ENCODE measurements at regions not wholly inside any gene's neighbourhood (a gene's known extent, or its start where the extent isn't known, plus 50 kb on each side); places are given as distances from the start of the nearest gene placed in this dataset.
"Not testable (repeated sequence)": the region's sequence is repeated elsewhere in the genome, so short reads cannot be mapped to it uniquely, and the experiment has no call there.

DNA sequence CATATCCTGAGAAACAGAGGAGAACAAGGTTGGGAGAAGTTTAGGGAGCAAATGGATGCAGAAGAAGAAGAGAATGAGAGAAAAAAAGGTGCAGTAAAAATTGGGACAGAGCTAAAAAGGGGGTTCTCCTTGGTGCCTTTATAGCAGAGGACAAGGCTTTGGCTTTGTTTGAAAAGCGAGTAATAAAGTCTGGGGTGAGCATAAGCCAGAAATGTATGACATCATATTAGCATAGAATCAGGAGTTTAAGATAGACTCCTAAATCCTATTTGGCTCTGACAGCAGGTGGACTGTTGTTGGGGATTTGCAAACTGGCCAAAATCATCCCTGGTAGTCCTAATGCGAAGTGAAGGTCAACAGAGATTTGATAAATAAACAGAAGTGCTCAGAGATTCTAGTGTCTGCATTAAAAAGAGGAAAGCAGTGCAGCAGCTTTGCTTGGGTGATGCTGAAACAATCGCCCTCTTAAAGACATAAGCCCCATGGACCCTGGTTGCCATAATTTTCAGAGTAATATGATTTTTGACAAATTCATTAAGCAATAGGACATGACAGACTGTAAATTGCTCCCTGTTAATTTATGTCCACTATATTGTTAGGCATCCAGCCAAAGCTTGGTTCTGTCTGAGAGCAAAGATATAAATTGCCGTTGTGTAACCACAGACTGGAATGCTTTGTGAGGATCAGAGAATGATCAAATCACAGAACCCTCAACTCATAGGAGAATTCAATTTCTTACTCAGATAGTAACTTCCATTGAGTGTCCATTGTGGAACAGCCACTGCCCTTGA lies 385.0 kb upstream of the NFIA start:
- no peak for DNase-seq (ENCODE audit: extremely low read depth, low read depth)
- H3K4me3 ChIP-seq (replicated peaks; ENCODE audit: low read depth, low read length), result no peak overlapping the region
- TF ChIP-seq, protein P1, sequence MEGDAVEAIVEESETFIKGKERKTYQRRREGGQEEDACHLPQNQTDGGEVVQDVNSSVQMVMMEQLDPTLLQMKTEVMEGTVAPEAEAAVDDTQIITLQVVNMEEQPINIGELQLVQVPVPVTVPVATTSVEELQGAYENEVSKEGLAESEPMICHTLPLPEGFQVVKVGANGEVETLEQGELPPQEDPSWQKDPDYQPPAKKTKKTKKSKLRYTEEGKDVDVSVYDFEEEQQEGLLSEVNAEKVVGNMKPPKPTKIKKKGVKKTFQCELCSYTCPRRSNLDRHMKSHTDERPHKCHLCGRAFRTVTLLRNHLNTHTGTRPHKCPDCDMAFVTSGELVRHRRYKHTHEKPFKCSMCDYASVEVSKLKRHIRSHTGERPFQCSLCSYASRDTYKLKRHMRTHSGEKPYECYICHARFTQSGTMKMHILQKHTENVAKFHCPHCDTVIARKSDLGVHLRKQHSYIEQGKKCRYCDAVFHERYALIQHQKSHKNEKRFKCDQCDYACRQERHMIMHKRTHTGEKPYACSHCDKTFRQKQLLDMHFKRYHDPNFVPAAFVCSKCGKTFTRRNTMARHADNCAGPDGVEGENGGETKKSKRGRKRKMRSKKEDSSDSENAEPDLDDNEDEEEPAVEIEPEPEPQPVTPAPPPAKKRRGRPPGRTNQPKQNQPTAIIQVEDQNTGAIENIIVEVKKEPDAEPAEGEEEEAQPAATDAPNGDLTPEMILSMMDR (IDR thresholded peaks at IDR 0.05; ENCODE audit: low read depth, low read length, missing control alignments), result no peak

DNA sequence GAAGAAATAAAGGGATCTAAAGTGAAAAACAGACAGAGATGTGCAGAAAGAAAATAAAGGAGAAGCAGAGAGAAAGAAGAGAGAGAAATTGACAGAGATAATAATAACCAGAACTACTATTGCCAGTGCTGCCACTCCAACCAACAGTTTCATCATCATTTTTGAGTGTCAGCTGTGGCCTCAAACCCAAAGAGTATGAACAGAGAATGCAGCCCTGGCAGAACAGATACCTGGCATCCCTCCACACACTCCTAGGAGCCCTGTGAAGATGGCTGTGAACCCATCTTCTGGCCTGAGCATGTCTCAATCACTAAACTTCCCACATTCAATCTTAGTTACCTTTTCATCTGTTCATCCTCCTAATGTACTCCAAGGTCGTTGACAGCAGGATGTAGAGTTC lies 385.8 kb upstream of the NFIA start:
- TF ChIP-seq, protein P1 (IDR thresholded peaks at IDR 0.05; ENCODE audit: low read depth, low read length, missing control alignments), result no peak
- no peak for DNase-seq (ENCODE audit: extremely low read depth, low read depth)
- no peak overlapping the region for H3K4me3 ChIP-seq (replicated peaks; ENCODE audit: low read depth, low read length)

DNA sequence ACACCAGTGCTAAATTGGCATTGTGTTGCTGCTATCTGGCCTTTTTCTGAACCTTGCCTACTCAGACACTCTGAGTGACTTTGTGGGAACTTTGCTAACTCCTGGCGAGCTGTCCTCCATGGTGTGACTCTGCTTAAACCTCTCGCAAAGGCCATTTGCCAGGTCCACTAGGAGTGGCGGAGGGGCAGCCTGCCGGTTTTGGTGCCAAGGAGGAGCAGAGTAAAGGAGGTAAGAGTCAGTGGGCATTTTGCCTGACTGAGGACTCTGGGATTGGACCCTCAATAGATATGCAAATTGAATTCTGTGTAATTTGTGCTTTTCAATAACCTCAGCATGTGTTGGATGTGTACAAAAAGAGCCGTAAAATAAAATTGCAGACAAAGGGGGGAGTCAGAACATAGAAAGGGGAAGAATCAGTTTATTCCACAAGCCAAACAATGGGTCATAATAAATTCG lies 386.6 kb upstream of the NFIA start:
- no peak for DNase-seq (ENCODE audit: extremely low read depth, low read depth)
- H3K4me3 ChIP-seq (replicated peaks; ENCODE audit: low read depth, low read length), result no peak overlapping the region
- TF ChIP-seq, protein P1 (IDR thresholded peaks at IDR 0.05; ENCODE audit: low read depth, low read length, missing control alignments), result no peak

DNA sequence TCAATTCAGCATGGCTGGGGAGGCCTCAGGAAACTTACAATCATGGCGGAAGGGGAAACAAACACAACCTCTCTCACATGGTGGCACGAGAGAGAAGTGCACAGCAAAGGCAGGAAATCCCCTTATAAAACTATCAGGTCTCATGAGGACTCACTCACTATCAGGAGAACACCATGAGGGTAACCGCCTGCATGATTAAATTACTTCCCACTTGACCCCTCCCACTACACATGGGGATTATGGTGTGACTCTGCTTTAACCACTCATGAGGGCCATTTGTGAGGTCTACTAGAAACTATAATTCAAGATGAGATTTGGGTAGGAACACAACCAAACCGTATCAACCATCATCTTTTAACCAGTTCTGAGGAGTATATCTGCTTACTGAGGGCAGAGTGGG lies 387.4 kb upstream of the NFIA start:
- TF ChIP-seq, protein P1 (IDR thresholded peaks at IDR 0.05; ENCODE audit: low read depth, low read length, missing control alignments), result no peak
- DNase-seq (ENCODE audit: extremely low read depth, low read depth), result no peak
- no peak overlapping the region for H3K4me3 ChIP-seq (replicated peaks; ENCODE audit: low read depth, low read length)

DNA sequence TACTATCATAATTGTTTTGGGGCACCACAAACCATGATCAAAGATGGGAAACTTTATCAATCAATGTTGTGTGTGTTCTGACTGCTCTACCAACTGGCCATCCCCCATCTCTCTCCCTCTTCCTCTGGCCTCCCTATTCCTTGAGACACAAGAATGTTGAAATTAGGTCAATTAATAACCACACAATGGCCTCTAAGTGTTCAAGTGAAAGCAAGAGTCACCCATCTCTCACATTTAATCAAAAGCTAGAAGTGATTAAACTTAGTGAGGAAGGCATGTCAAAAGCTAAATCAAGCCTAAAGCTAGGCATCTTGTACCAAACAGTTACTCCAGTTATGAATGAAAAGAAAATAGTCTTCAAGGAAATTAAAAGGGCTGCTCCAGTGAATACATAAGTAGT lies 390.3 kb upstream of the NFIA start:
- TF ChIP-seq, protein P1 (IDR thresholded peaks at IDR 0.05; ENCODE audit: low read depth, low read length, missing control alignments), result no peak
- no peak for DNase-seq (ENCODE audit: extremely low read depth, low read depth)
- H3K4me3 ChIP-seq (replicated peaks; ENCODE audit: low read depth, low read length), result no peak overlapping the region

DNA sequence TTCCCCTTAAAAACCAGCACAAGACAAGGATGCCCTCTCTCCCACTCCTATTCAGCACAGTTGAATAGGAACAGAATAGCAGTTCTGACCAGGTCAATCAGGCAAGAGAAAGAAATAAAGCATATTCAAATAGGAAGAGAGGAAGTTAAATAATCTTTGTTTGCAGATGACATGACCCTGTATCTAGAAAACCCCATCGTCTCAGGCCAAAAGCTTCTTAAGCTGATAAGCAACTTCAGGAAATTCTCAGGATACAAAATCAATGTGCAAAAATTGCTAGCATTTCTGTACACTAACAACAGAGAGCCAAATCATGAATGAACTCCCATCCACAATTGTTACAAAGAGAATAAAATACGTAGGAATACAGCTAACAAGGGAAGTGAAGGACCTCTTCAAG lies 394.1 kb upstream of the NFIA start:
- H3K4me3 ChIP-seq (replicated peaks; ENCODE audit: low read depth, low read length); DNase-seq (ENCODE audit: extremely low read depth, low read depth): not testable (repeated sequence)

DNA sequence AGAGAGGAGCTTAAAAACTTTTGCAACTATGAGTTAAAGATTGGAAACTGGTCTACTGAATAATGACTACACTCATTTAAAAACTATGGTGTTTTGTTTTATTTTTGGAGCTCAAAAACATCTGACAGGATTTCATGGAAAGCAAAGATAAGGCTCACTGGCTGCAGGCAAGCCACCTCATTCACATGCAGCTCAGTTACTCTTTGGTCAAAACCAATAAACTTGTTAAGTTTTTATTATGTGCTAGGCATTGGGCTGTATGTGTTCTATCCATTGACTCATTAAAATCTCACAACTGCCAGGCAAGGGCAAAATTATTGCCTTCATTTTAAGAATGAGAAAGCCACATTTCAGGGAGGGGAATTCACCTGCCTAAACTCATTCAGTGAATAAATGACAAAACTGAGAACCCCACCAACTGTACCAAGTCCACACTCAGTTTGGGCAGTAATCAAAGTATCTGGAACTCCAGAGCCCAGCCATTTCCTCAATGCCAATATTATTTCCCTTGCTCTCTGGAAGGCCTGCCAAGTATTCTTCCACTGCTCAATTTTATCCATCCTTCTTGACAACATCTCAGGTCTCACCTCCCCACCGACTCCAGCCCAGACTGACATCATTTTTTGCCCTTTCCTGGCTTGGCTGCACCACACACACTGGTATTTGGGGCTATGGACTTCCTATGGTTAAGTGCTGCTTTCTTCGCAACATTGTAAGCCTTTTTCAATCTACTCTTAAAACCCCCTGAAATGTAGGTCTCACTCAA lies 401.1 kb upstream of the NFIA start:
- TF ChIP-seq, protein P1 (IDR thresholded peaks at IDR 0.05; ENCODE audit: low read depth, low read length, missing control alignments), result no peak
- no peak for DNase-seq (ENCODE audit: extremely low read depth, low read depth)
- no peak overlapping the region for H3K4me3 ChIP-seq (replicated peaks; ENCODE audit: low read depth, low read length)

All from HFF-Myc (cell line).